ENCODE measurements at regions not wholly inside any gene's neighbourhood (a gene's known extent, or its start where the extent isn't known, plus 50 kb on each side); places are given as distances from the start of the nearest gene placed in this dataset.

DNA sequence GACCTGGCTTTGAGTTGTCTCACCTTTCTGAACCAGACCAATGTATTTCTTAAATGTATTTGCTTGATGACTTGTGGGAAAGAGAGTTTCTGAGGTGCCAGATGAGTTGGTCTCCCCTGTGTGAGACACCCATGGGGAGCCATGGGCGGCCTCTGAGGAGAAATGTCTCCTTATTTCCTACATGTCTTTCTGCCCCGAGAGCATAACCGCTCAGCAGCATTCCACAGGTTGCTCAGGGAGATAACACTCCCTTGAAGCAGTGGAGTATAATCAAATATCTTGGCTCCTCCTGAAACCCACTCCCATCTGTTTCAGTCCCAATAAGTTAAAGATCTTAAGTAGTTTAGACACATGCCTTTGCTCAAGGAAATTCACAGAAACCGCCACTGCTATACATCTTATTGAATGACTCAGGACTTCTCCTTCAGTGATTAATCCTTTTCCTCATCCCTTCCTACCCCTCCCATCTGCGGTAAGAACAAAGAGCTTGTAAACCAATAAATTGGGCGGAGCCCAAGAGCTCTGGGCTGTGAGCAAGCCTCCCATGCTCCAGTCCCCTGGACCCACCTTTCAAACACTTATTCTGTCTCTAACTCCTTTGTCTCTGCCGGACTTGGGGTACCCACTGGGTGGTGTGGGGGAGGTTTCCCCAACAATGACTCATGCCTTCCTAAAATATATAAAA, 285.5 kb upstream of the LRRTM4 start:
- Mint-ChIP-seq H3K27ac (no peak overlapping the region), H3K4me3 (no peak overlapping the region), H3K36me3 (ENCODE audit: low read depth) (no peaks in the 10 kb centered on the region; the same call in 1 of the 2 replicates), H3K4me1 (ENCODE audit: low read depth) (no peaks in the 10 kb centered on the region), H3K27me3 (ENCODE audit: insufficient read depth) (no peaks in the 10 kb centered on the region; the same call in 1 of the 2 replicates), H3K9me3 (peaks cover 59% of the 10 kb centered on the region)
- DNase-seq: no peak
- TF ChIP-seq, protein P1, sequence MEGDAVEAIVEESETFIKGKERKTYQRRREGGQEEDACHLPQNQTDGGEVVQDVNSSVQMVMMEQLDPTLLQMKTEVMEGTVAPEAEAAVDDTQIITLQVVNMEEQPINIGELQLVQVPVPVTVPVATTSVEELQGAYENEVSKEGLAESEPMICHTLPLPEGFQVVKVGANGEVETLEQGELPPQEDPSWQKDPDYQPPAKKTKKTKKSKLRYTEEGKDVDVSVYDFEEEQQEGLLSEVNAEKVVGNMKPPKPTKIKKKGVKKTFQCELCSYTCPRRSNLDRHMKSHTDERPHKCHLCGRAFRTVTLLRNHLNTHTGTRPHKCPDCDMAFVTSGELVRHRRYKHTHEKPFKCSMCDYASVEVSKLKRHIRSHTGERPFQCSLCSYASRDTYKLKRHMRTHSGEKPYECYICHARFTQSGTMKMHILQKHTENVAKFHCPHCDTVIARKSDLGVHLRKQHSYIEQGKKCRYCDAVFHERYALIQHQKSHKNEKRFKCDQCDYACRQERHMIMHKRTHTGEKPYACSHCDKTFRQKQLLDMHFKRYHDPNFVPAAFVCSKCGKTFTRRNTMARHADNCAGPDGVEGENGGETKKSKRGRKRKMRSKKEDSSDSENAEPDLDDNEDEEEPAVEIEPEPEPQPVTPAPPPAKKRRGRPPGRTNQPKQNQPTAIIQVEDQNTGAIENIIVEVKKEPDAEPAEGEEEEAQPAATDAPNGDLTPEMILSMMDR (IDR thresholded peaks at IDR 0.05): no peak

DNA sequence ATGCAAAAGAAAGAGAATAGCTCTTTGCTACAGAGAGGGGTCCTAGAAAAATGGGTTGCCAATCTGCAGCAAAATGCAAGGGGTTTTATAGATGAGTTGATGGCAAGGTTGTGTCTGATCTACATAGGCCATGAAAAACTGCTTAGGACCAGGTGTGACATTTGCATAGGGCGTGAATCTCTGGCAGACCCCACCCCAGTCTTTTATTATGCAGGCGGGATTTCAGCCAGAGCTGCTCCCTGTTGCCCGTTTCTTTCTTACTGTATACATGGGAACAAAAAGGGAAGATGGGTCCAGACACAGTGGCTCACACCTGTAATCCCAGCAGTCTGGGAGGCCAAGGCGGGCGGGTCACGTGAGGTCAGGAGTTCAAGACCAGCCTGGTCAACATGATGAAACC, 286.4 kb upstream of the LRRTM4 start:
- Mint-ChIP-seq H3K9me3 (peaks cover 63% of the 10 kb centered on the region), H3K36me3 (ENCODE audit: low read depth) (no peaks in the 10 kb centered on the region; the same call in 1 of the 2 replicates), H3K4me1 (ENCODE audit: low read depth) (no peaks in the 10 kb centered on the region), H3K27me3 (ENCODE audit: insufficient read depth) (no peaks in the 10 kb centered on the region; the same call in 1 of the 2 replicates), H3K4me3 (no peak overlapping the region), H3K27ac (no peak overlapping the region)
- no peak for DNase-seq
- TF ChIP-seq, protein P1 (IDR thresholded peaks at IDR 0.05): no peak

DNA sequence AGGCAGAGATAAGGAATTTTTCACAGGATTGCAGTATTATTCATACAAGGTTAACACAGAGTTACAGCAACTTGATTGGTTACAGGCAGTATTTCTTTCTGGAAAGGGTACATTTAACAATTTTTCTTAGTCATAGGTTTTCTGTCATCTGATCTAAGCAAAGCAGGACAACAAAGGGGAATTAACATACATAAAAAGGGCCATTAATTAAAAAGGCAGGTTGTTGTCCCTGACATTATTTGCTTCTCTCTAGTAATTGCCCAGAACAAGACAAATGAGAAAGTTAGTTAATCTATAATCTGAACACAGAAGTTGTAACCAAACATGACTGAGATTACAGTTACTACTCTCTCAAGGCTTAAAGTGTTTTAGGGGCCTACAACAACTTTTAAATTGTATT, 291.4 kb upstream of the LRRTM4 start:
- no peak for DNase-seq
- no peaks in the 10 kb centered on the region for H3K4me1 Mint-ChIP-seq (ENCODE audit: low read depth)
- H3K4me3 Mint-ChIP-seq: no peak overlapping the region
- H3K36me3 Mint-ChIP-seq (ENCODE audit: low read depth): no peaks in the 10 kb centered on the region
- H3K9me3 Mint-ChIP-seq: peaks cover 50% of the 10 kb centered on the region
- no peak overlapping the region for H3K27ac Mint-ChIP-seq
- TF ChIP-seq, protein P1 (IDR thresholded peaks at IDR 0.05): no peak
- H3K27me3 Mint-ChIP-seq (ENCODE audit: insufficient read depth): no peaks in the 10 kb centered on the region; the same call in 1 of the 2 replicates

DNA sequence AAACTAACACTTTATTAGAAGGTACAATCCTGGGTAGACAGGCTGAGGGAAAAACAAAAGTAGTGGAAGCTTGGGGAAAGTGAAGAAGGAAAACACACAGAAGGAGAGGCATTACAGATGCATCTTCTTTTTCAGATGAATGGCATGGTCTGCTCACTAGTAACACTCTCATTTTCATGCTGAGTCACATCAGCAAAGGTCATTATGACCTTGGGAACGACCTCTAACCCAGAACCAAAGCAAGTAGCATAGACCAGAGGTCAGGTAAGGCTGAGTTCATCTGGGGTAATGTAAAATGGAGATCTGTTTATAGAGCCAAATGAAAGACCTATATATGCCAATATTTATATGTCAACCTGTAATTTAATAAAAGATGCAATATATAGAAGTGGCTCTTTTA, 294.4 kb upstream of the LRRTM4 start:
- Mint-ChIP-seq H3K4me1 (ENCODE audit: low read depth) (no peaks in the 10 kb centered on the region), H3K4me3 (no peak overlapping the region), H3K9me3 (peaks cover 53% of the 10 kb centered on the region), H3K27me3 (ENCODE audit: insufficient read depth) (no peaks in the 10 kb centered on the region), H3K36me3 (ENCODE audit: low read depth) (no peaks in the 10 kb centered on the region), H3K27ac (no peak overlapping the region)
- TF ChIP-seq, protein P1 (IDR thresholded peaks at IDR 0.05): no peak
- DNase-seq: no peak

DNA sequence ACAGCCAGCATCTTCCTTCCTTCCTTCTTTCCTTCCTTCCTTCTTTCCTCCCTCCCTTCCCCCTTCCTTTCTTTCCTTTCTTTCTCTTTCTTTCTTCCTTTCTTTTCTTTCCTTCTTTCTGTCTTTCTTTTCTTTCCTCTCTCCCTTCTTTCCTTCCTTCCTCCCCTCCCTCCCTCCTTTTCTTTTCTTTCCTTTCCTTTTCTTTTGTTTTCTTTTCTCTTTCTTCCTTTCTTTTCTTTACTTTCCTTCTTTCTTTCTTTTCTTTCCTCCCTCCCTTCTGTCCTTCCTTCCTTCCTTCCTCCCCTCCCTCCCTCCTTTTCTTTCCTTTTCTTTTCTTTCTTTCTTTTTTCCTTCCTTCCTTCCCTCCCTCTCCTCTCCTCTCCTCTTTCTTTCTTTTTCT, 296.0 kb upstream of the LRRTM4 start:
- TF ChIP-seq, protein P1 (IDR thresholded peaks at IDR 0.05): no peak
- H3K4me3 Mint-ChIP-seq: no peak overlapping the region
- no peak for DNase-seq
- H3K4me1 Mint-ChIP-seq (ENCODE audit: low read depth): no peaks in the 10 kb centered on the region
- H3K36me3 Mint-ChIP-seq (ENCODE audit: low read depth): no peaks in the 10 kb centered on the region
- H3K27me3 Mint-ChIP-seq (ENCODE audit: insufficient read depth): no peaks in the 10 kb centered on the region
- H3K9me3 Mint-ChIP-seq: peaks cover 47% of the 10 kb centered on the region
- H3K27ac Mint-ChIP-seq: no peak overlapping the region

Data from HFFc6 (cell line).